ENCODE measurements at regions not wholly inside any gene's neighbourhood (a gene's known extent, or its start where the extent isn't known, plus 50 kb on each side); places are given as distances from the start of the nearest gene placed in this dataset.

- no peak overlapping the region for H3K27ac ChIP-seq (ENCODE audit: low read depth, low read length)
- no peaks in the 10 kb centered on the region for H3K36me3 ChIP-seq (ENCODE audit: control insufficient read depth in 5 of 5, insufficient read depth in 5 of 5, low read length in 5 of 5)
- peaks cover 0 to 1% (median 0%) of the 10 kb centered on the region in 5 donors for H3K9me3 ChIP-seq (ENCODE audit: control insufficient read depth in 5 of 5, low read length in 5 of 5)
- no peak overlapping the region for H3K9ac ChIP-seq (ENCODE audit: low read length in 5 of 5)
- no peaks in the 10 kb centered on the region for H3K4me1 ChIP-seq (ENCODE audit: control insufficient read depth in 5 of 5, insufficient read depth in 5 of 5, low read length in 5 of 5)
- H3K4me3 ChIP-seq (ENCODE audit: low read depth in 1 of 5, low read length in 5 of 5): no peak overlapping the region
- no peaks in the 10 kb centered on the region for H3K27me3 ChIP-seq (ENCODE audit: control insufficient read depth in 5 of 5, insufficient read depth in 4 of 5, low read length in 5 of 5)
Observed at GRCh38 chr10:45501791-45502190, 127.8 kb downstream of the ALOX5 start.

DNA sequence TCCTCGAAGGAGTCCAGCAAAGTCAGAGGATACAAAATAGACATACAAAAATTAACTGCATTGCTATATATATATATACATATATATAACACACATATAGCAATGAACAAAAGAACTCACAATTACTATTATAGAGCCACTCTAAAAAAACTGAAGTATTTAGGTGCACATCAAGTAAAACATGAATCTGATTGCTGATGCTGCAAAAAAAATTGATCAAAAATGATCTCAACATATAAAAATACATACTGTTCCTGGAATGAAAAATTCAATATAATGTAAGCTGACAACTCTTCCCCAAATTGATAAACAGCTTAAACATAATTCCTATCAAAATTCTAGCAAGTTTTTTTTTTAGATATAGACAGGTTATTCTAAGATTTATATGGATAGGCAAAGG, 126.8 kb downstream of the ALOX5 start:
- Histone ChIP-seq H3K36me3 (ENCODE audit: control insufficient read depth in 5 of 5, insufficient read depth in 5 of 5, low read length in 5 of 5) (no peaks in the 10 kb centered on the region), H3K27me3 (ENCODE audit: control insufficient read depth in 5 of 5, insufficient read depth in 4 of 5, low read length in 5 of 5) (no peaks in the 10 kb centered on the region), H3K4me3 (ENCODE audit: low read depth in 1 of 5, low read length in 5 of 5) (no peak overlapping the region), H3K27ac (ENCODE audit: low read depth, low read length) (no peak overlapping the region), H3K9ac (ENCODE audit: low read length in 5 of 5) (no peak overlapping the region), H3K9me3 (ENCODE audit: control insufficient read depth in 5 of 5, low read length in 5 of 5) (peaks cover 0 to 3% (median 2%) of the 10 kb centered on the region in 5 donors), H3K4me1 (ENCODE audit: control insufficient read depth in 5 of 5, insufficient read depth in 5 of 5, low read length in 5 of 5) (no peaks in the 10 kb centered on the region)

DNA sequence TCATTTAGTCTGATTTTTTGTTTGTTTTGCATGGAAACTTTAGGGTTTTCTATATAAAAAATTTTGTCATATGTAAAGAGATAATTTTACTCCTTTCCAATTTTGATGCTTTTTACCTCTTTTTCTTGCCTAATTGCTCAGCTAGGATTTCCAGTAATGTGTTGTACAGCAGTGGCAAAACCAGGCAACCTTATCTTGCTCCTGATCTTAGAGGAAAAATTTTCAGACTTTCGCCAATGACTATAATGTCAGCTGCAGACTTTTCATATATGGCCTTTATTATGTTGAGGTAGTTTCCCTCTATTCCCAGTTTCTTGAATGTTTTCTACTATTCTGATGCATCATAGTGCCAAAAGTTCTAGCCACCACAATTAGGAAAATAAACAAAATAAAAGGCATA, 126.3 kb downstream of the ALOX5 start:
- no peaks in the 10 kb centered on the region for H3K36me3 ChIP-seq (ENCODE audit: control insufficient read depth in 5 of 5, insufficient read depth in 5 of 5, low read length in 5 of 5)
- no peaks in the 10 kb centered on the region for H3K27me3 ChIP-seq (ENCODE audit: control insufficient read depth in 5 of 5, insufficient read depth in 4 of 5, low read length in 5 of 5)
- no peaks in the 10 kb centered on the region for H3K4me1 ChIP-seq (ENCODE audit: control insufficient read depth in 5 of 5, insufficient read depth in 5 of 5, low read length in 5 of 5)
- H3K4me3 ChIP-seq (ENCODE audit: low read depth in 1 of 5, low read length in 5 of 5): no peak overlapping the region
- peaks cover 2 to 5% (median 3%) of the 10 kb centered on the region in 5 donors for H3K9me3 ChIP-seq (ENCODE audit: control insufficient read depth in 5 of 5, low read length in 5 of 5)
- H3K9ac ChIP-seq (ENCODE audit: low read length in 5 of 5): no peak overlapping the region
- H3K27ac ChIP-seq (ENCODE audit: low read depth, low read length): no peak overlapping the region

DNA sequence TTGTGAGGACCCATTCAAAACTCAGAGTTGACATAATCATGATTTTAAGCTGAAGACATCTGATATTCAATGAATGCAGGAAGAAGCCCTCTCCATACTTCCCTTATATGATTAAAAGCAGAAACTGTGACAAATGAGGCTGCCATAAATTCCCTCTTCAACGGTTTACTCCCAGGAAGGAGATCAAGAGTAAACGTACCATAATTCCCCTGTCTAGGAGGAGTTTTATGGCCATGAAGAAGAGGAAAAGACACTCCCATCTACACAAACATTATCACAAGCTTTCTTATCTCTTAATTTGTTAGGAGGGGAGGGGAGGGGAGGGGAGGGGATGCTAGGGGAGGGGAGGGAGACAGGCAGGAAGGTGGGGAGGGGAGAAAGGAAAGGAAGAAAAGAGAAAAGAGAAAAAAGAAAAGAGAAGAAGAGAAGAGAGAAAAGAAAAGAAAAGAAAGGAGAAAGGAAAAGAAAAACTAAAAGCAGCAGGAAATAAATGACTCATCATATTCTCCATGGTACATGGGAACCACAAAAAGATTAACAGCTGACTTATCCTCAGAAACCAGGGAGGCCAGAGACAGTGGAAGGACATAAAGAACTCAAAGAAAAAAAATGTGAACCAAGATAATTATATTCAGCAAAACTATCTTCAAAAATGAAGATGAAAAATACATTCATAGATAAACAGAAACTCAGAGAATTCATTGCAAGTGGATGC, 121.6 kb downstream of the ALOX5 start:
- Histone ChIP-seq H3K4me1 (ENCODE audit: control insufficient read depth in 5 of 5, insufficient read depth in 5 of 5, low read length in 5 of 5) (no peaks in the 10 kb centered on the region), H3K9me3 (ENCODE audit: control insufficient read depth in 5 of 5, low read length in 5 of 5) (peaks cover 2 to 10% (median 5%) of the 10 kb centered on the region in 5 donors), H3K27ac (ENCODE audit: low read depth, low read length) (no peak overlapping the region), H3K4me3 (ENCODE audit: low read depth in 1 of 5, low read length in 5 of 5) (no peak overlapping the region), H3K9ac (ENCODE audit: low read length in 5 of 5) (no peak overlapping the region), H3K36me3 (ENCODE audit: control insufficient read depth in 5 of 5, insufficient read depth in 5 of 5, low read length in 5 of 5) (no peaks in the 10 kb centered on the region), H3K27me3 (ENCODE audit: control insufficient read depth in 5 of 5, insufficient read depth in 4 of 5, low read length in 5 of 5) (no peaks in the 10 kb centered on the region)
